Stimulated activated naive B cell treated with anti-CD40 and anti-IgM and Interleukin-4, amounts not matched to agents 10 μg/mL and 1 μg/mL and 100 μg/mL, for 72 hours (primary cell): ENCODE measurements at regions not wholly inside any gene's neighbourhood (a gene's known extent, or its start where the extent isn't known, plus 50 kb on each side); places are given as distances from the start of the nearest gene placed in this dataset.
"Not testable (repeated sequence)": the region's sequence is repeated elsewhere in the genome, so short reads cannot be mapped to it uniquely, and the experiment has no call there.

Experiments
- ATAC-seq, 2 donors: fragments of 150-1000 bp; cut with Tn5 transposase; replicated peaks; 2 replicates each; pipeline ENCODE4 v1.10.0; 2021; ENCODE audit warnings: moderate library complexity in 1 of 2
- DNase-seq: peaks from one replicate; pipeline ENCODE4 v3.0.0; 2021
- H3K27ac Mint-ChIP-seq: one replicate; pipeline ENCODE4 v1.8.0; 2022; ENCODE audit warnings: mild to moderate bottlenecking, mixed read lengths
- H3K27me3 Mint-ChIP-seq, 2 donors: one replicate each; pipeline ENCODE4 v1.8.0; 2022; ENCODE audit warnings: mixed read lengths in 2 of 2
- H3K36me3 Mint-ChIP-seq, 2 donors: one replicate each; pipeline ENCODE4 v1.8.0; 2022; ENCODE audit warnings: mixed read lengths in 2 of 2, mild to moderate bottlenecking in 1 of 2
- H3K4me1 Mint-ChIP-seq, 2 donors: one replicate each; pipeline ENCODE4 v1.8.0; 2022; ENCODE audit warnings: mixed read lengths in 2 of 2, mild to moderate bottlenecking in 1 of 2
- H3K4me3 Mint-ChIP-seq, 2 donors: one replicate each; pipeline ENCODE4 v1.8.0; 2022; ENCODE audit warnings: mild to moderate bottlenecking in 2 of 2, mixed read lengths in 2 of 2, moderate library complexity in 1 of 2
- H3K9me3 Mint-ChIP-seq, 2 donors: one replicate each; pipeline ENCODE4 v1.8.0; 2022; ENCODE audit warnings: mixed read lengths in 2 of 2, mild to moderate bottlenecking in 1 of 2

GRCh38 chr5:92132294-92132908 is 749.3 kb upstream of the ARRDC3 start:
- not testable (repeated sequence) for ATAC-seq, H3K4me1 Mint-ChIP-seq, H3K27ac Mint-ChIP-seq, H3K36me3 Mint-ChIP-seq, DNase-seq, H3K27me3 Mint-ChIP-seq, H3K9me3 Mint-ChIP-seq, H3K4me3 Mint-ChIP-seq

GRCh38 chr5:92126182-92126581 is 743.1 kb upstream of the ARRDC3 start:
- H3K4me3 Mint-ChIP-seq = no peak overlapping the region
- no peaks in the 10 kb centered on the region for H3K36me3 Mint-ChIP-seq
- no peaks in the 10 kb centered on the region for H3K4me1 Mint-ChIP-seq
- H3K9me3 Mint-ChIP-seq = no peaks in the 10 kb centered on the region
- H3K27ac Mint-ChIP-seq = no peak overlapping the region
- DNase-seq (no peak), ATAC-seq (no peak)
- no peaks in the 10 kb centered on the region for H3K27me3 Mint-ChIP-seq

GRCh38 chr5:92119110-92119509 is 736.0 kb upstream of the ARRDC3 start:
- H3K4me3 Mint-ChIP-seq = no peak overlapping the region

GRCh38 chr5:92106808-92107207 is 723.7 kb upstream of the ARRDC3 start:
- Mint-ChIP-seq H3K4me1 (no peaks in the 10 kb centered on the region), H3K27me3 (no peaks in the 10 kb centered on the region), H3K4me3 (no peak overlapping the region), H3K9me3 (no peaks in the 10 kb centered on the region), H3K36me3 (no peaks in the 10 kb centered on the region), H3K27ac (no peak overlapping the region)
- DNase-seq (no peak), ATAC-seq (no peak)

More at GRCh38 chr5:92119110-92119509, 736.0 kb upstream of the ARRDC3 start:
- no peaks in the 10 kb centered on the region for H3K4me1 Mint-ChIP-seq
- no peak overlapping the region for H3K27ac Mint-ChIP-seq
- no peaks in the 10 kb centered on the region for H3K36me3 Mint-ChIP-seq
- no peak for ATAC-seq
- H3K9me3 Mint-ChIP-seq = peaks cover 0 to 2% of the 10 kb centered on the region in 2 donors
- no peaks in the 10 kb centered on the region for H3K27me3 Mint-ChIP-seq
- no peak for DNase-seq

GRCh38 chr5:92104126-92104525 is 721.0 kb upstream of the ARRDC3 start:
- H3K4me1 Mint-ChIP-seq = no peaks in the 10 kb centered on the region
- no peak overlapping the region for H3K27ac Mint-ChIP-seq
- no peaks in the 10 kb centered on the region for H3K27me3 Mint-ChIP-seq
- no peak for ATAC-seq
- no peaks in the 10 kb centered on the region for H3K9me3 Mint-ChIP-seq
- no peak overlapping the region for H3K4me3 Mint-ChIP-seq
- DNase-seq = no peak
- no peaks in the 10 kb centered on the region for H3K36me3 Mint-ChIP-seq

GRCh38 chr5:92102313-92102712 is 719.2 kb upstream of the ARRDC3 start:
- DNase-seq (no peak), ATAC-seq (no peak)
- H3K4me1 Mint-ChIP-seq = no peaks in the 10 kb centered on the region
- no peaks in the 10 kb centered on the region for H3K27me3 Mint-ChIP-seq
- no peak overlapping the region for H3K27ac Mint-ChIP-seq
- H3K36me3 Mint-ChIP-seq = no peaks in the 10 kb centered on the region
- H3K4me3 Mint-ChIP-seq = no peak overlapping the region
- no peaks in the 10 kb centered on the region for H3K9me3 Mint-ChIP-seq

- no peak overlapping the region for H3K4me3 Mint-ChIP-seq
- DNase-seq (no peak), ATAC-seq (no peak)
- no peaks in the 10 kb centered on the region for H3K9me3 Mint-ChIP-seq
- H3K27me3 Mint-ChIP-seq = no peaks in the 10 kb centered on the region
- H3K27ac Mint-ChIP-seq = no peak overlapping the region
- no peaks in the 10 kb centered on the region for H3K36me3 Mint-ChIP-seq
- no peaks in the 10 kb centered on the region for H3K4me1 Mint-ChIP-seq
Observed at GRCh38 chr5:92092239-92092638, 709.1 kb upstream of the ARRDC3 start.

GRCh38 chr5:92086059-92086811 is 703.1 kb upstream of the ARRDC3 start:
- Mint-ChIP-seq H3K4me3 (no peak overlapping the region), H3K9me3 (no peaks in the 10 kb centered on the region), H3K27me3 (no peaks in the 10 kb centered on the region), H3K4me1 (no peaks in the 10 kb centered on the region), H3K36me3 (no peaks in the 10 kb centered on the region), H3K27ac (no peak overlapping the region)
- no peak for ATAC-seq
- DNase-seq = no peak

- H3K9me3 Mint-ChIP-seq = peaks cover 4% of the 10 kb centered on the region in 2 donors
- H3K36me3 Mint-ChIP-seq = no peaks in the 10 kb centered on the region
- H3K4me1 Mint-ChIP-seq = no peaks in the 10 kb centered on the region
- ATAC-seq = no peak
- no peaks in the 10 kb centered on the region for H3K27me3 Mint-ChIP-seq
- H3K27ac Mint-ChIP-seq = no peak overlapping the region
- no peak for DNase-seq
- no peak overlapping the region for H3K4me3 Mint-ChIP-seq
Observed at GRCh38 chr5:92081958-92082712, 699.0 kb upstream of the ARRDC3 start.

GRCh38 chr5:92070786-92071185 is 687.7 kb upstream of the ARRDC3 start:
- Mint-ChIP-seq H3K36me3 (no peaks in the 10 kb centered on the region), H3K27ac (no peak overlapping the region), H3K27me3 (no peaks in the 10 kb centered on the region)

GRCh38 chr5:92064993-92065392 is 681.9 kb upstream of the ARRDC3 start:
- ATAC-seq (no peak), DNase-seq (no peak)
- H3K9me3 Mint-ChIP-seq = peaks cover 10 to 11% of the 10 kb centered on the region in 2 donors
- no peaks in the 10 kb centered on the region for H3K4me1 Mint-ChIP-seq
- no peak overlapping the region for H3K27ac Mint-ChIP-seq
- no peaks in the 10 kb centered on the region for H3K36me3 Mint-ChIP-seq
- no peak overlapping the region for H3K4me3 Mint-ChIP-seq
- H3K27me3 Mint-ChIP-seq = no peaks in the 10 kb centered on the region

More at GRCh38 chr5:92070786-92071185, 687.7 kb upstream of the ARRDC3 start:
- Mint-ChIP-seq H3K9me3 (peaks cover 1 to 8% of the 10 kb centered on the region in 2 donors), H3K4me1 (no peaks in the 10 kb centered on the region), H3K4me3 (no peak overlapping the region)
- DNase-seq = no peak
- ATAC-seq = no peak

GRCh38 chr5:92051741-92052140 is 668.6 kb upstream of the ARRDC3 start:
- DNase-seq (no peak), ATAC-seq (no peak)
- Mint-ChIP-seq H3K36me3 (no peaks in the 10 kb centered on the region), H3K27ac (no peak overlapping the region), H3K4me1 (no peaks in the 10 kb centered on the region), H3K9me3 (no peaks in the 10 kb centered on the region), H3K4me3 (no peak overlapping the region), H3K27me3 (no peaks in the 10 kb centered on the region)

GRCh38 chr5:92050970-92051369 is 667.9 kb upstream of the ARRDC3 start:
- Mint-ChIP-seq H3K36me3 (no peaks in the 10 kb centered on the region), H3K4me1 (no peaks in the 10 kb centered on the region), H3K27me3 (no peaks in the 10 kb centered on the region), H3K4me3 (no peak overlapping the region), H3K9me3 (no peaks in the 10 kb centered on the region), H3K27ac (no peak overlapping the region)
- DNase-seq = no peak
- ATAC-seq = no peak

GRCh38 chr5:92041911-92042660 is 659.0 kb upstream of the ARRDC3 start:
- Mint-ChIP-seq H3K9me3 (no peaks in the 10 kb centered on the region), H3K4me3 (no peak overlapping the region), H3K27me3 (no peaks in the 10 kb centered on the region), H3K4me1 (no peaks in the 10 kb centered on the region), H3K27ac (no peak overlapping the region), H3K36me3 (no peaks in the 10 kb centered on the region)
- DNase-seq (no peak), ATAC-seq (no peak)
